ENCODE measurements at regions not wholly inside any gene's neighbourhood (a gene's known extent, or its start where the extent isn't known, plus 50 kb on each side); places are given as distances from the start of the nearest gene placed in this dataset.
"Not testable (repeated sequence)": the region's sequence is repeated elsewhere in the genome, so short reads cannot be mapped to it uniquely, and the experiment has no call there.

DNA sequence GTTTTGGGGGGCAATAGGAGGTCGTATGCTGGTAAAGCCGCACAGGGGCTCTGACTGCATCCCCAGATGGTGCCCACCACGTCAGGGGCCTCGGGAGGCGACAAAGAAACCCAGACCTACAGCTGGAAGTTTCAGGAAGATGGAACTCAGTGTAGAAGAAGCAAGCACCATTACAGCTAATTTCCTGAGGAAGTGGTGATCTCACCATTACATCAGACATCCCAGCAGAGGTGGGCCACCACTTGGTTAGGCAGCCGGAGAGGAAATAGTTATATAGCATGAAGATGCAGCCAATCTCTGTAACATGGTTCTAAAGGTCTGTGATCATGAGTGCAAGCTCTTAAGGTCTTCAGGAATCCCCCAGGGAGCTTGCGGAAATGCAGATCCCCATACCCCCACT is 127.3 kb upstream of the PCBD1 start:
- no peak for DNase-seq (ENCODE audit: insufficient read length, low spot score)
- FAIRE-seq: no peak

DNA sequence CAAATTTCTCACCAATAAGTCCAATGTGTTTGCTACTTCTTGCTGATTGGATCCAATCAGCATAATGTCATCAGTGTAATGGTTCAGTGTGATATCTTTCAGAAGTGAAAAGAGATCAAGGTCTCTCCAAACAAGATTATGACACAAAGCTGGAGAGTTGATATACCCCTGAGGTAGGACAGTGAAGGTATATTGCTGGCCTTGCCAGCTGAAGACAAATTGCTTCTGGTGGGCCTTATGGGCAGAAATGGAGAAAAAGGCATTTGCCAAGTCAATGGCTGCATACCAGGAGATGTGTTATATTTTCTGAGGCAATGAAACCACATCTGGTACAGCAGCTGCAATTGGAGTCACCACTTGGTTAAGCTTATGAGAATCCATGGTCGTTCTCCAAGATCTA is 131.7 kb upstream of the PCBD1 start:
- not testable (repeated sequence) for FAIRE-seq; DNase-seq (ENCODE audit: insufficient read length, low spot score)

DNA sequence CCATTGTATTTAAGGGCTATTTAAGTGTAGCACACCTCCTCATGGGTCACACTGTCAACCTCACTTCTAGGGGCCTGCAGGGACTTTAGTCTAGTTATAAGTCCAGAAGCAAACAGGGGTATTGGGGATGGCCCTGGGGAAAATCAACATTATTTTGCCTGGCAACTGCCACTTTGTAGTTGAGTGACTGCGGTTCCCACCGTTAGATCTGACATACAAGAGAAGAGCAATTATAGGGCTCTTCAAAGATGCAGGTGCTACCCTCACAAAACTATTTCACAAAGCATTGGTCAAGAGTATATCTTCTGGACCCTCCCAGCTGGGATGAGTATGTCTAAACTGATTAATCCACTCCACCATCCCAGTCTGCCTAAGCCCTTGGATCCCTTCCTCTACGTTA is 133.0 kb upstream of the PCBD1 start:
- no peak for FAIRE-seq
- no peak for DNase-seq (ENCODE audit: insufficient read length, low spot score)

DNA sequence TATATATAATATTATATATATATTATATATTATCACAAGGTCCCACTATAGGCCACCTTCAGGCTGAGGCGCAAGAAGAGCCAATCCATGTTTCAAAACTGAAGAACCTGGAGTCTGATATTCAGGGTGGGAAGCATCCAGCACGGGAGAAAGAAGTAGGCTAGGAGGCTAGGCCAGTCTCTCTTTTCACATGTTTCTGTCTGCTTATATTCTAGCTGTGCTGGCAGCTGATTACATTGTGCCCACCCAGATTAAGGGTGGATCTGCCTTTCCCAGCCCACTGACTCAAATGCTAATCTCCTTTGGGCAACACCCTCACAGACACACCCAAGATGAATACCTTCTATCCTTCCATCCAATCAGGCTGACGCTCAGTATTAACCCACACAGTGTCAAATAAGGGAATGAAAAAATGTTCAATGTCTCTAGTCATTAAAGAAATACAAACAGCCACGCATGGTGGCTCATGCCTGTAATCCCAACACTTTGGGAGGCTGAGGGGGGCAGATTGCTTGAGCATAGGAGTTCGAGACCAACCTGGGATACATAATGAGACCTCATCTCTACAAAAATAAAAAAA is 135.4 kb upstream of the PCBD1 start:
- FAIRE-seq (no peak), DNase-seq (ENCODE audit: insufficient read length, low spot score) (no peak)

DNA sequence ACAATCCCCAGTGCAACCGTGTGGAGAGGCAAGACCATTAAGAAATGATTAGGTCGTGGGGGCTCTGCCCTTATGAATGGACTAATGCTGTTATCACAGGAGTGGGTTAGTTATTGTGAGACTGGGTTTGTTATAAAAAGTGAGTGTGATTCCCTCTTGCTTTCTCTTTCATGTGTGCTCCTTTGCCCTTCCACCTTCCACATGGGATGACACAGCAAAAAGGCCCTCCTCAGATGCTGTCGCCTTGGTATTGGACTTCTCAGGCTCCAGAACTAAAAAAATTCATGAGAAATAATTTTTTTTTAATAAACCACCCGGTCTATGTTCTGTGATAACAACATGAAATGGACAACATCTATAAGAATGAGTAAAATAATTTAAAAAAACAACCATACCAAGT is 136.1 kb upstream of the PCBD1 start:
- DNase-seq (ENCODE audit: insufficient read length, low spot score) (no peak), FAIRE-seq (no peak)

DNA sequence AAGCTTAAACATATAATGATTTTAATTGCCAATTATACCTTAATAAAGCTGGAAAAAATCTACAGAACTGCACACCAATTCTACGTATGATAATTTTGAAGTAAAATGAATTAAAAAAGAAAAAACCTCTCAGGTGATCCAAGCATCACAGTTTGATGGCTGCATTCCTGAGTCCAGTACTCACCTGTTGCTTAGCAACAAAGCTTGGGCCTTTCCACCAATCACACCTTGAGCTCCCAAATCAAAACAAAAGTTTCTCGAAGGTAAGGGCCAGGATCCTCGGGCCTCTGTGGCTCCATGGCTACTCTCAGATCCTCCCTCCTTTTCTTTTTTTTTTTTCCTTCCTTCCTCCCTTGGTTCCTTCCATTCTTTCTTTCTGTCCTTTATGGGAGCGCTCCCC is 137.2 kb upstream of the PCBD1 start:
- no peak for FAIRE-seq
- no peak for DNase-seq (ENCODE audit: insufficient read length, low spot score)

DNA sequence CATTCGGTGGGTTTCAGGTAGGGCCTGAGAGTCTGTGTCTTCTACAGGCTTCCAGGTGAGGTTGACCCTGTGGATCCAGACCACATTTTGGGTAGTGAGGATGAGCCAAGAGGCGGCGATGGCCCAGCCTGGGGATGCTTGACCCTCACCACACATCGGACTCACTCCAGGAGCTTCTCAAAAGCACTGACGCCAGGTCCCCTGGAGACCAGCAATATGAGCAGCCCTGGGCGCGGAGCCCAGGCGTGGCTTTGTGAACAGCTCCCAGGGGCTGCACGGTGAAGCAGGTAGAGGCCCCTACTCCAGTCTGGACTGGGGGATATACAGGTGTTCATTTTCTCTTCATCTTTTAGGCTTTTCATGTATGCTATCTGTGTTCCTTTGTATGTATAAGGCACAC is 139.7 kb upstream of the PCBD1 start:
- FAIRE-seq (no peak), DNase-seq (ENCODE audit: insufficient read length, low spot score) (no peak)

DNA sequence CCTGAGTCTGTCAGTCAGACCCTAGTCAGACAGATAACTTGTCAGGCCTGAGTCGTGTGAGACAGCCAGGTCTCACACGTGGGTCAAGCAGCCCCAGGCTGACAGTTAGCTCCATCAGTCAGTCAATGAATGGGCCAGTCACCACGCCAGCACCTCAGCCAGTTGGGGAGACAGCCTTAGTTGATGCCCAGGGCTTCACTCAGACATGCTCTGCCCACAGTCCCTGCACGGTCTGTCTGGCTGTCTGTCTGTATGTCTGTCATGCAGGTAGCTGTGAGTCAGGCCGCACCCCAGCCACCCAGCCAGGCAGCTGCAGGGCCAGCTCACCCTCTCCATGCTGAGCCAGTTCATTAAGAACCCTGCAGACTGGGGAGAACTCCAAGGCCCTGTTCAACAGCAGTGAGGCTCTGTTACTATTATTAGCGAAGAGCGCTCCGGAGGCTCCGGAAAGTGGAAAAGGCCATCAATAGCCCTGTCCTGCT is 141.1 kb upstream of the PCBD1 start:
- no peak for FAIRE-seq

DNA sequence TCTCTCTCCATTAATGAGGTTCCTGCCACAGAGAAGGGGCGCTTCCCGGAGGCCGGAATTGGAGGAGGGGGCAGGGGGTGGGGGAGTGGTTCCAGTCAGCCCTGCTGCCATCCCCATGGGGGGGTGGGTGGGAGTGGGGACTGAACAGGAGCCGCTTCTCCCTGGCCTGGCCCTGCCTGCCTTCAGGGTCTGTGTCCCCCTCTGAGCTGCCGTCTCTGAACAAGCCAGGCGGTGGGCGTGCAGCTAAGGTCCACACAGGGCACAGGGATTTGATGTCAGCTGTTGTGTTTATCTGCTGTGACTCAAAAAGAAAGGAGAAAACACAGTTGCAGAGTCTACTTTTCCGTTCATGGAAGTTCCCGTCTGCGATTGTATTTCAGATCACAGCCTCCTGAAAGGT is 141.5 kb upstream of the PCBD1 start:
- FAIRE-seq (no peak), DNase-seq (ENCODE audit: insufficient read length, low spot score) (no peak)

More for the DNA sequence above, 141.1 kb upstream of the PCBD1 start:
- DNase-seq (ENCODE audit: insufficient read length, low spot score): no peak

DNA sequence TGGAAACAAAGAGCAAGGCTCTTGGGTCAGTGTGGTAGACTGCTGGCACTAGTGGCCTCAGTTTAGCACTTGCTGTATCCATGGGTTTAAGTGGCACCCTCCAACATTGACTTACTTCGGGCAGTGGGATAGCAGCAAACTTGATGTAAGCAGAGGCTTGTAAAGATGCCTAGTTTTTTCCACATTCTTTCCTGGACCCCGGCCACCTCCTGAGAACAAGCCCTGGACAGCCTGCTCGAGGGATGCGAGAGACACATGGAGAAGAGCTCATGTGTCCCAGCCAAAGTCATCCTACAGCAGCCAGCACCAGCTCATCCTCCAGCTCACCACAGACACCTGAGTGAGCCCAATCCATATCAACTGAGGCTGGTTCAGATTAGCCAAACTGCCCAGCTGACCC is 142.7 kb upstream of the PCBD1 start:
- FAIRE-seq: no peak
- no peak for DNase-seq (ENCODE audit: insufficient read length, low spot score)

DNA sequence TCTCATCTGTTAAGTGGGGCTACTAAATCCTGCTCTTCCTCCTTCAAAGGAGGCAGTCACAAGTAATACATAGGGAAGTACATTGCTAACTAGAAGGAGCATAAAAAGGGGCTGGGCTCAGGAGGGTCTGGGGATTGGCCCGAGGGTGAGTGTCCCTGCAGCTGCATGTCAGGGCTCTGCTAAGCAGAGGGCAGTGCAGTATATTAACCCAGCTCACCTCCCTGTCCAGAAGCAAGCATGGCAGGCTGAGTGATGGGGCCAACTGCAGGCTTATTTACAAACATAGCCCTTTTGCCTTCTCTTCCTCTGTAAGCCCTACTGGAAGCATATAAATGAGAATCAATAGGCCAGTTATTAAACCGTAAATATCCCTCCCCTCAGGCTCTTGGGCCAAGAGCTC is 143.2 kb upstream of the PCBD1 start:
- no peak for FAIRE-seq
- DNase-seq (ENCODE audit: insufficient read length, low spot score): no peak

DNA sequence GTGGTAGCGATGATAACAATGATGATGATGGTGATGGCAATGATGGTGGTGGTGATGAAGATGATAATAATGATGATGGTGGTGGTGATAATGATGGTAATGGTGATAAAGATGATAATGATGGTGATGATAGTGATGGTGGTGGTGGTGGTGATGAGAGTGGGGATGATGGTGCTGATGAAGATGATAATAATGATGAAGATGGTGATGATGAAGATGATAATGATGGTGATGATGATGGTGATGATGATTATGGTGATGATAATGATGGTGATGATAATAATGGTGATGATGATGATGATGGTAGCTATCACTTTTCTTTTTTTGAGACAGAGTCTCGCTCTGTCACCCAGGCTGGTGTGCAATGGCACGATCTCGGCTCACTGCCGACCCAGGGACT is 144.5 kb upstream of the PCBD1 start:
- DNase-seq (ENCODE audit: insufficient read length, low spot score): no peak
- FAIRE-seq: peak; percentile 49

DNA sequence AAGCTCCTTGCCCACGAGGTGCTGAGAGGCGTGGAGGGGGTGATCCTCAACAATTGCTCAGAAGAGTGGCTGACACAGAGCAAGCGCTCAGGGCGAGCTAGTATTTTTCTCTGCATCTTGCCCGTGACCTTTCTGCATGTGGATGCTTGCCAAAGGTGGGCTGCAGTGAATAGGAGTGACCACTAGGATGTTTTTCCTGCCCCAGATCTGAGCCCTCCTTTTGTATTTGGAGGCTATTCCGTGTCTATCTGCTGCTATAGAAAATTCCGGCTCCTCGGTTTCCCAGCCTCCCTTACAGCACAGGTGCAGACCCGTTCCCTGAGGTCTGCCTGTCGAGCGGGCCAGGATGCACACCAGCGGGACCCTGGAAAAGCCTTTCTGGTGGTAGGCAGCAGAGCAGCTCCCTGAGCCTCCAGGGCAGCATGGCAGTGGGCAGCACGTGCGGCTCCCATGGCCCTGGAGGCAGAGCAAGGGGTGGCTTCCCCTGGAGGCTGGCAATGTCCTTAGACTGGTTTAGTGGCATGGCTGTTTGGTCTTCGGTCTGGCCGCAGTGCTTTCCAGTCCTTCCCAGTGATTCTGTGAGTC is 145.1 kb upstream of the PCBD1 start:
- DNase-seq (ENCODE audit: insufficient read length, low spot score) (no peak), FAIRE-seq (no peak)

DNA sequence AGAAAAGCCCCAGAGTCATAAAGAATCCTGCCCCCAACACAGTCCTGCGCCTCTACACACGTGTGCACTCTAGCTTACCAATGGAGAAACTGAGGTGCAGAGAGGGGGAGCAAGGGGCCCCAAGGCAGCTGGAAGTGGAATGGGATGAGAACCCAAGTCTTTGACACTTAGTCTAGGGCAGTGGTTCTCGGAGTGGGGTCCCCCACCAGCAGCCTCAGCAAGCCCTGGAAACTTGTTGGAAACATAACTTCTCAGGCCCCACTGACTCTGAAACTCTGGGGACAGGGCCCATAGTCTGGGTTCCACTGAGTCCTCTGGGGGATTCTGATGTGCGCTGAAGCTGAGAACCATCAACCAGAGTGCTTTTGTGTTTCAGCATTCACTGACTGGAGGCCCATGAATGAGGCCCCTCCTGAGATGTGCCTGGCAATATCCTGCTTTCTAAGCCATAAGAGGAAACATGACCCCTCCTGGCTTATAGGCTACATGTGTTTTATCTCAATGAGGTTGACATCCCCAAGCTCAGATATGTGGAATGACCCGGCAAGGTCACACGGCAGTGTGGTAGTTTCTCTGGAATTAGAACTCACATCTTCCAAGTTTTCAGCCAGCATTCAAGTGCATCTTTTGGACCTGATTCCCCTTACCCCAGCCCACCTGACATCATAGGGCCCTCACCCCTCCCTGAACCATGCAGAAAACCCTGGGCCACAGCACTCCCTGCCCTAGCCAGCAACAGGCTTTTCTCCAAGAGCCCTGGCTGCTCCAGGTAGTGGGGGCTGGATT is 147.3 kb upstream of the PCBD1 start:
- no peak for FAIRE-seq
- no peak for DNase-seq (ENCODE audit: insufficient read length, low spot score)

DNA sequence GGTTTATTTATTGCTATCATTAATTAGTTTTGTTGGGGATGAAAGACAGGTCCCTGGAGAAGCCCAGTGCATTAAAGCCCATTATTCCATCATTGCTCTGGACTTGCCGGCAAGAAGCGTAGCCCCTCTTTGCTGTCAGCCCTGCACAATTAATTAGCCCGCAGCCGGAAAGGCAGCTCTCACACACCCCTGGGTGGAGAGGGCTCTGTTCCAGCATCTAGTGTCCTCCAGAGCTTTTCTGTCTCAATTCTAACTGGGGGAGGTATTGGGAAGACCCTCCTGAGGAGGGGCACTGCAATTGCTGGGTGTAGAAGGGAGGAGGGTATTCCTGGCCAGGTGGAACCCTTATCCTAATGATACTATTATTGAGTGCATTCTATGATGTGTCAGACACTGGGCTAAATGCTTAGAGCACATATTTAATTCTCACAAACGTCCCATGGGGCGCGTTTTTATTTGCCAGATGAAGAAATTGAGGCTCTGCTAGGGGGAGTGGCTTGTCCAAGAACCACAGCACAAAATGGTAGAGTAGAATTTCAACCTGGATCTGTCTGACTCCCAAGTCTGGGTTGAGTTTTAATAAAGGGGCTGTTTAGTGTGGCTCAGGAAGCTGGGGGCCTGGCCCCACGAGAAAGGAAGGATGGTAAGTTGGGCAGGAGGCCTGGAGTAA is 148.1 kb upstream of the PCBD1 start:
- FAIRE-seq (no peak), DNase-seq (ENCODE audit: insufficient read length, low spot score) (no peak)

DNA sequence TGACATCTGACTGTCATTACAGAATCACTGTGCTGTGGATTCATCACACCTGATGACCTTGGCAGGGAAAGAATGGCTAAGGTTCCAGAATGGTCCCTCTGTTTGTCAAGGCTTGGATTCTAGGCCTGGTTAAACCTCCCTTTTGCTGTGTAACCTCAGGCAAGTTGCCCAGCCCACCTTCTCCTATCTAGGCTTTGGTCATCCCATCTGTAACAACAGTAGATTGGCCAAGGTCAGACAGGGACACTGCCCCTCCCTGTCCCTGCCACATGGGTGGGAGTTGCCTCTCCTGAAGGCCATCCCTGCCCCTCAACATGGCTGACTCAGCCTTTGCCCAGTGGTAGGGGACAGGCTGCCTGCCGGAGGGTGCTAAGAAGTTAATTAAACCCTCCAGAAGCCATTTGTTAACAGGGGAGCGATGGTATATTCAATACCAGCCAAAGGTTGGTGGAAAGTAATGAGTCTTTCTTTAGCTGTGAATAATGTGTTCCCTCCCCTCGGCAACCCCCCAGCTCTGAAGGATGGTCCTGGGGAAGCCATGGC is 149.8 kb upstream of the PCBD1 start:
- FAIRE-seq: no peak
- no peak for DNase-seq (ENCODE audit: insufficient read length, low spot score)

DNA sequence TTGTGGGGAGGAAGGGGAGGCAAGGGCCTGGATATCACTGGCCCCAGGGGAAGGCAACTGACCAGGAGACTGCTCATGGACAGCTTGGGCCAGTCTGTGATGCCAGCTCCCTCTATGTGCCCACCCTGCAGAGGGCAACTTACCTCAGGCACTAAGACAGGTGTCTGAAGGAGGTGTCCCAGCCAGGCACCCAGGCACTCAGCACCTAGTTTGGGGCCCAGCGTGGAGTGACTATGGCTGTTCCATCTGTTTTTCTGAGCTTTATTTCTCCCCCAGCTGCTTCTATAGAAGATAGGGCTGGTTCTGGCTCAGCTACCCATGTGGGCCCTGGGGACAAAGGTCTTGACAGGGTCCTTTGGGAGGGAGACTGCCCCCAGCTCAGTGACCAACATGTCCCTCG is 150.6 kb upstream of the PCBD1 start:
- FAIRE-seq: no peak
- DNase-seq (ENCODE audit: insufficient read length, low spot score): no peak

DNA sequence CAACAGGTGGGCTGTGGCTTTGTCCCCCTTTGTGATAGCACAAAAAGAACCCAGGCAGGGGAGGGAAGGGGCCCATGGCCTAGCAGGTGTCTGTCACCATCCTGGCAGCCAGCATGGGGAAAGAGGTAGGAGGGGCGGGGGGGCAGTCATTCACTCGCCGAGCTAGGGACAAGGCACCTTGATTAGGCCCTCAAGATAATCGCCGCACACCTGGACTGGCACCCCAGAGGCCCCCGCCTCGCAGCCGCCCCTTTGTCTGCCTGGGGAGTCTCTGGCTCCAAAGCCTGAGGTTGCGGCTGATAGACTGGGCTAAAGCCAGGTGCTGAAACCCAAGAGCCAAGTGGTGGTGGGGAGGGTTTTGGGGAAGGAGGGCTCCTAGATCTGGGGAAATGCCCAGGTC is 151.2 kb upstream of the PCBD1 start:
- DNase-seq (ENCODE audit: insufficient read length, low spot score): no peak
- FAIRE-seq: no peak

DNA sequence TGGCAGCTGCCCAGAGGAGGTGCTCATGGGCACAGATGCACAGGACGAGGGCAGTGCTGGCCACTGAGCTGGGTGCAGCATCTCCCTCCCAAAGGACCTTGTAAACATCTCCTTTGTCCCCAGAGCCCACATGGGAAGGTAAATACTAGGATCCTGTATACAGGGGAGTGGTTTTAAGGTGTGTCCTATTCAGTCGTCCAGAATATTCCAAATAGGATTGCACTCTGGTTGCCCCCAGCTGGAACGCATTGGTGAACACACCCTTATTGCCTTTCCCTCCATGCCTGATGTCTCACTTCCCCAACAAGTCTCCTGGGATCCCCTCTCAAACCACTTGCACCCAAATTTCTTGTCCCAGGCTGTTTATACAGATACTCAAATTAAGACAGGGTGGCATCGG is 152.0 kb upstream of the PCBD1 start:
- FAIRE-seq (no peak), DNase-seq (ENCODE audit: insufficient read length, low spot score) (no peak)

DNA sequence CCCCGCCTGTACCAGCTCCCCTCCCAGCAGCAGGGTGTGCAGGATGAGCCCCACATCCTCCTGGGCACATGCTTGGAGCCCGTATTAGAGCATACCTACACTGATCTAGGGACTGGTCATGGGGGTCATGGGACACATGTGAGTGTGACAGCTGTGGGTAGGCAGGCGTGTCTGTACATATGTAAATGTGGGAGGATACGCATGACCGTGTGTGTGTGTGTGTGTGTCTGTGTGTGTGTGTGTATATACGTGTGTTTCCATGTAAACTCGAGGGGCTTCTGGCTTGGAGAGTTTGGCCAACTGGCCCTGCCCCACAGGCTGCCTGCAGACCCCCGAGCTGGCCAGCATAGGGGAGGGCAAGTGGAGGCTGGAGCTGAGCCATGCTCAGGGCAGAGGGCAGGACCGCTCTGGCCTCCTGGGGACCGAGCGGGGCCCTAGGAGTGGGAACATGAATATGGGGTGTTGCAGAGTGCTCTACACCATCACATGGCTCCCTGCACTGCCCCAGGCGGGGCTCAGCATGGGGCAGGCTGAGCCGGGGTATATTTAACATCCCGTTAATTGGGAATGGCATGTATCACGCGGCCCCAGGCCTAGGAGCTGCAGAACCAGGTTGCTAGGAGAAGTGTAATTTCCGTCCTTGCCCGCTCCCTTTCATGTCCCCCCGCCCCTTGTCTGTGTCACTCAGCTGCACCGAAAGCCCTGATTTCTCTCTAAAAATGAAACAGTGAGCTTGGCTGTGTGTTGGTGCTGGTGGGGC is 152.7 kb upstream of the PCBD1 start:
- no peak for DNase-seq (ENCODE audit: insufficient read length, low spot score)
- no peak for FAIRE-seq

DNA sequence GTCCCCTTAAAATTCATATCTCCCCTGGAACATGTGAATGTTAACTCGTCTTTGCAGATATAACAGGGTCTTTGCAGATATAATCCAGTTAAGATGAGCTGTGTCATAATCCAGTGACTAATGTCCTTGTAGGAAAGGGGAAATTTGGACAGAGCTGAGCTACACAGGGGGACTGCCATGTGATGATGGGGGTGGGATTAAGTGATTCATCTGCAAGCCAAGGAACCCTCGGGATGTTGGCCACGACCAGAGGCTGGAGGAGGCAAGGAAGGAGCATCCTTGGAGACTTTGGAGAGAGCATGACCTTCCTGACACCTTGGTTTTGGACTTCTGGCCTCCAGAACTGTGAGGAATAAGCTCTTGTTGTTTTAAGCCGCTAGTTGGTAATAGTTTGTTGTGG is 153.9 kb upstream of the PCBD1 start:
- DNase-seq (ENCODE audit: insufficient read length, low spot score) (no peak), FAIRE-seq (no peak)

Measured in HTR-8/SVneo (cell line).